ENCODE measurements at regions not wholly inside any gene's neighbourhood (a gene's known extent, or its start where the extent isn't known, plus 50 kb on each side); places are given as distances from the start of the nearest gene placed in this dataset.

GRCh38 chr5:103498800-103499551 lies 63.6 kb downstream of the NUDT12 start:
- POLR2A ChIA-PET, result no interaction called here

GRCh38 chr5:103498211-103498610 lies 64.4 kb downstream of the NUDT12 start:
- ChIA-PET POLR2A (no interaction called here), CTCF (no interaction called here)
- no peak overlapping the region for H3K4me3 ChIP-seq (ENCODE audit: low read depth, low read length)
- no peak for DNase-seq (ENCODE audit: low read depth, low spot score)
- no peaks in the 10 kb centered on the region for H3K9me3 ChIP-seq (ENCODE audit: control insufficient read depth, insufficient read depth, low read length)
- no peak for TF ChIP-seq CTCF (IDR thresholded peaks at IDR 0.05; ENCODE audit: low read depth, low read length)
- H3K27ac ChIP-seq (ENCODE audit: low read depth, low read length), result no peak overlapping the region
- H3K27me3 ChIP-seq (ENCODE audit: control insufficient read depth, insufficient read depth, low read length), result peaks cover 5% of the 10 kb centered on the region

More at GRCh38 chr5:103498800-103499551, 63.6 kb downstream of the NUDT12 start:
- Histone ChIP-seq H3K9me3 (ENCODE audit: control insufficient read depth, insufficient read depth, low read length) (no peaks in the 10 kb centered on the region), H3K4me3 (ENCODE audit: low read depth, low read length) (no peak overlapping the region), H3K27me3 (ENCODE audit: control insufficient read depth, insufficient read depth, low read length) (peaks cover 5% of the 10 kb centered on the region), H3K27ac (ENCODE audit: low read depth, low read length) (no peak overlapping the region)
- TF ChIP-seq CTCF (IDR thresholded peaks at IDR 0.05; ENCODE audit: low read depth, low read length), result no peak
- CTCF ChIA-PET, result no interaction called here
- DNase-seq (ENCODE audit: low read depth, low spot score), result no peak

- POLR2A ChIA-PET, result no interaction called here
- no peak for TF ChIP-seq CTCF (IDR thresholded peaks at IDR 0.05; ENCODE audit: low read depth, low read length)
- CTCF ChIA-PET, result no interaction called here
- peaks cover 5% of the 10 kb centered on the region for H3K27me3 ChIP-seq (ENCODE audit: control insufficient read depth, insufficient read depth, low read length)
- no peak for DNase-seq (ENCODE audit: low read depth, low spot score)
- no peak overlapping the region for H3K4me3 ChIP-seq (ENCODE audit: low read depth, low read length)
- H3K27ac ChIP-seq (ENCODE audit: low read depth, low read length), result no peak overlapping the region
- no peaks in the 10 kb centered on the region for H3K9me3 ChIP-seq (ENCODE audit: control insufficient read depth, insufficient read depth, low read length)
Observed at GRCh38 chr5:103497781-103498180, 64.8 kb downstream of the NUDT12 start.

- Histone ChIP-seq H3K27ac (ENCODE audit: low read depth, low read length) (no peak overlapping the region), H3K27me3 (ENCODE audit: control insufficient read depth, insufficient read depth, low read length) (peaks cover 2% of the 10 kb centered on the region), H3K4me3 (ENCODE audit: low read depth, low read length) (no peak overlapping the region), H3K9me3 (ENCODE audit: control insufficient read depth, insufficient read depth, low read length) (no peaks in the 10 kb centered on the region)
- CTCF ChIA-PET, result no interaction called here
- TF ChIP-seq CTCF (IDR thresholded peaks at IDR 0.05; ENCODE audit: low read depth, low read length), result no peak
- no peak for DNase-seq (ENCODE audit: low read depth, low spot score)
- POLR2A ChIA-PET, result no interaction called here
Observed at GRCh38 chr5:103490030-103490739, 72.4 kb downstream of the NUDT12 start.

GRCh38 chr5:103489307-103489706 lies 73.3 kb downstream of the NUDT12 start:
- DNase-seq (ENCODE audit: low read depth, low spot score), result no peak
- Histone ChIP-seq H3K27ac (ENCODE audit: low read depth, low read length) (no peak overlapping the region), H3K27me3 (ENCODE audit: control insufficient read depth, insufficient read depth, low read length) (no peaks in the 10 kb centered on the region), H3K9me3 (ENCODE audit: control insufficient read depth, insufficient read depth, low read length) (no peaks in the 10 kb centered on the region), H3K4me3 (ENCODE audit: low read depth, low read length) (no peak overlapping the region)
- TF ChIP-seq CTCF (IDR thresholded peaks at IDR 0.05; ENCODE audit: low read depth, low read length), result no peak
- POLR2A ChIA-PET, result no interaction called here
- CTCF ChIA-PET, result interaction anchor here (0.8 to 0.9 kb wide), 2 partner anchors 14 to 265 kb away, joined by 3 read pairs; no protein-coding TSS in a partner anchor

Data from AG04450 (cell line).